Loucy (cell line): ENCODE measurements at regions not wholly inside any gene's neighbourhood (a gene's known extent, or its start where the extent isn't known, plus 50 kb on each side); places are given as distances from the start of the nearest gene placed in this dataset.

Experiments
- EZH2phosphoT487 ChIP-seq: fragments of 200-600 bp; IDR thresholded peaks from 2 replicates; pipeline ENCODE4 v1.6.1; 2018; ENCODE audit warnings: antibody characterized with exemption, mild to moderate bottlenecking, moderate library complexity, borderline replicate concordance
- TF ChIP-seq, protein P1 (sequence below): fragments of 200-600 bp; sonication (generic); conservative IDR thresholded peaks from 2 replicates; pipeline ENCODE4 v1.5.1; 2014; ENCODE audit warnings: mild to moderate bottlenecking, antibody characterized with exemption, low read length

GRCh38 chr12:46682148-46682547 is 143.6 kb downstream of the SLC38A4 start:
- TF ChIP-seq, protein P1, sequence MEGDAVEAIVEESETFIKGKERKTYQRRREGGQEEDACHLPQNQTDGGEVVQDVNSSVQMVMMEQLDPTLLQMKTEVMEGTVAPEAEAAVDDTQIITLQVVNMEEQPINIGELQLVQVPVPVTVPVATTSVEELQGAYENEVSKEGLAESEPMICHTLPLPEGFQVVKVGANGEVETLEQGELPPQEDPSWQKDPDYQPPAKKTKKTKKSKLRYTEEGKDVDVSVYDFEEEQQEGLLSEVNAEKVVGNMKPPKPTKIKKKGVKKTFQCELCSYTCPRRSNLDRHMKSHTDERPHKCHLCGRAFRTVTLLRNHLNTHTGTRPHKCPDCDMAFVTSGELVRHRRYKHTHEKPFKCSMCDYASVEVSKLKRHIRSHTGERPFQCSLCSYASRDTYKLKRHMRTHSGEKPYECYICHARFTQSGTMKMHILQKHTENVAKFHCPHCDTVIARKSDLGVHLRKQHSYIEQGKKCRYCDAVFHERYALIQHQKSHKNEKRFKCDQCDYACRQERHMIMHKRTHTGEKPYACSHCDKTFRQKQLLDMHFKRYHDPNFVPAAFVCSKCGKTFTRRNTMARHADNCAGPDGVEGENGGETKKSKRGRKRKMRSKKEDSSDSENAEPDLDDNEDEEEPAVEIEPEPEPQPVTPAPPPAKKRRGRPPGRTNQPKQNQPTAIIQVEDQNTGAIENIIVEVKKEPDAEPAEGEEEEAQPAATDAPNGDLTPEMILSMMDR: no peak
- no peak for TF ChIP-seq EZH2phosphoT487
